ENCODE measurements at regions not wholly inside any gene's neighbourhood (a gene's known extent, or its start where the extent isn't known, plus 50 kb on each side); places are given as distances from the start of the nearest gene placed in this dataset.
"Not testable (repeated sequence)": the region's sequence is repeated elsewhere in the genome, so short reads cannot be mapped to it uniquely, and the experiment has no call there.

- H3K4me1 ChIP-seq (ENCODE audit: control insufficient read depth, insufficient read depth, low read length) = peaks cover 7% of the 10 kb centered on the region
- no peak overlapping the region for H3K27ac ChIP-seq (ENCODE audit: low read depth, low read length)
- no peaks in the 10 kb centered on the region for H3K9me3 ChIP-seq (ENCODE audit: control insufficient read depth, insufficient read depth, low read length)
- WGBS (ENCODE audit: insufficient coverage) = 50% methylated on average over 1 of the region's 7 CpGs
- no peaks in the 10 kb centered on the region for H3K27me3 ChIP-seq (ENCODE audit: control insufficient read depth, insufficient read depth, low read length)
- no peaks in the 10 kb centered on the region for H3K36me3 ChIP-seq (ENCODE audit: control insufficient read depth, insufficient read depth, low read length)
- DNase-seq (ENCODE audit: low read depth in 4 of 6, low spot score in 6 of 6) = no peak
- no peak overlapping the region for H3K4me3 ChIP-seq (ENCODE audit: low read depth, low read length)
Measured at GRCh38 chr10:15432266-15432665, 61.2 kb upstream of the FAM171A1 start.

- WGBS (ENCODE audit: insufficient coverage) = 73% methylated on average over 2 of the region's 7 CpGs
Measured at GRCh38 chr10:15430969-15431771, 60.1 kb upstream of the FAM171A1 start.

GRCh38 chr10:15428681-15429080 is 57.6 kb upstream of the FAM171A1 start:
- no peaks in the 10 kb centered on the region for H3K9me3 ChIP-seq (ENCODE audit: control insufficient read depth, insufficient read depth, low read length)

More at GRCh38 chr10:15430969-15431771, 60.1 kb upstream of the FAM171A1 start:
- H3K27me3 ChIP-seq (ENCODE audit: control insufficient read depth, insufficient read depth, low read length) = no peaks in the 10 kb centered on the region
- DNase-seq (ENCODE audit: low read depth in 4 of 6, low spot score in 6 of 6) = no peak
- no peaks in the 10 kb centered on the region for H3K9me3 ChIP-seq (ENCODE audit: control insufficient read depth, insufficient read depth, low read length)
- H3K4me1 ChIP-seq (ENCODE audit: control insufficient read depth, insufficient read depth, low read length) = peaks cover 7% of the 10 kb centered on the region
- H3K27ac ChIP-seq (ENCODE audit: low read depth, low read length) = no peak overlapping the region
- H3K36me3 ChIP-seq (ENCODE audit: control insufficient read depth, insufficient read depth, low read length) = no peaks in the 10 kb centered on the region
- H3K4me3 ChIP-seq (ENCODE audit: low read depth, low read length) = no peak overlapping the region

GRCh38 chr10:15427843-15428414 is 56.8 kb upstream of the FAM171A1 start:
- H3K27me3 ChIP-seq (ENCODE audit: control insufficient read depth, insufficient read depth, low read length) = no peaks in the 10 kb centered on the region
- DNase-seq (ENCODE audit: low read depth in 4 of 6, low spot score in 6 of 6) = peak in 4 of 6 donors; percentile 57 to 91 (median 68)
- no peak overlapping the region for H3K27ac ChIP-seq (ENCODE audit: low read depth, low read length)
- H3K4me3 ChIP-seq (ENCODE audit: low read depth, low read length) = no peak overlapping the region
- no peaks in the 10 kb centered on the region for H3K9me3 ChIP-seq (ENCODE audit: control insufficient read depth, insufficient read depth, low read length)
- WGBS (ENCODE audit: insufficient coverage) = no CpG with 5 or more reads among the region's 5 CpGs
- no peaks in the 10 kb centered on the region for H3K4me1 ChIP-seq (ENCODE audit: control insufficient read depth, insufficient read depth, low read length)
- H3K36me3 ChIP-seq (ENCODE audit: control insufficient read depth, insufficient read depth, low read length) = no peaks in the 10 kb centered on the region

More at GRCh38 chr10:15428681-15429080, 57.6 kb upstream of the FAM171A1 start:
- no peak for DNase-seq (ENCODE audit: low read depth in 4 of 6, low spot score in 6 of 6)
- Histone ChIP-seq H3K27ac (ENCODE audit: low read depth, low read length) (no peak overlapping the region), H3K36me3 (ENCODE audit: control insufficient read depth, insufficient read depth, low read length) (no peaks in the 10 kb centered on the region), H3K27me3 (ENCODE audit: control insufficient read depth, insufficient read depth, low read length) (no peaks in the 10 kb centered on the region), H3K4me3 (ENCODE audit: low read depth, low read length) (no peak overlapping the region), H3K4me1 (ENCODE audit: control insufficient read depth, insufficient read depth, low read length) (no peaks in the 10 kb centered on the region)
- WGBS (ENCODE audit: insufficient coverage) = no CpG with 5 or more reads among the region's 2 CpGs

- Histone ChIP-seq H3K4me1 (ENCODE audit: control insufficient read depth, insufficient read depth, low read length) (no peaks in the 10 kb centered on the region), H3K9me3 (ENCODE audit: control insufficient read depth, insufficient read depth, low read length) (peaks cover 1% of the 10 kb centered on the region), H3K27ac (ENCODE audit: low read depth, low read length) (no peak overlapping the region), H3K4me3 (ENCODE audit: low read depth, low read length) (no peak overlapping the region), H3K27me3 (ENCODE audit: control insufficient read depth, insufficient read depth, low read length) (no peaks in the 10 kb centered on the region), H3K36me3 (ENCODE audit: control insufficient read depth, insufficient read depth, low read length) (no peaks in the 10 kb centered on the region)
- no peak for DNase-seq (ENCODE audit: low read depth in 4 of 6, low spot score in 6 of 6)
- 96% methylated on average over 13 of the region's 15 CpGs for WGBS (ENCODE audit: insufficient coverage)
Measured at GRCh38 chr10:15426558-15426957, 55.5 kb upstream of the FAM171A1 start.

- Histone ChIP-seq H3K4me3 (ENCODE audit: low read depth, low read length) (no peak overlapping the region), H3K36me3 (ENCODE audit: control insufficient read depth, insufficient read depth, low read length) (no peaks in the 10 kb centered on the region), H3K27ac (ENCODE audit: low read depth, low read length) (no peak overlapping the region), H3K27me3 (ENCODE audit: control insufficient read depth, insufficient read depth, low read length) (no peaks in the 10 kb centered on the region), H3K4me1 (ENCODE audit: control insufficient read depth, insufficient read depth, low read length) (no peaks in the 10 kb centered on the region), H3K9me3 (ENCODE audit: control insufficient read depth, insufficient read depth, low read length) (peaks cover 1% of the 10 kb centered on the region)
- WGBS (ENCODE audit: insufficient coverage) = 92% methylated on average over 24 of the region's 29 CpGs
- no peak for DNase-seq (ENCODE audit: low read depth in 4 of 6, low spot score in 6 of 6)
Measured at GRCh38 chr10:15426115-15426514, 55.0 kb upstream of the FAM171A1 start.

GRCh38 chr10:15421875-15422274 is 50.8 kb upstream of the FAM171A1 start:
- H3K4me3 ChIP-seq (ENCODE audit: low read depth, low read length); H3K27ac ChIP-seq (ENCODE audit: low read depth, low read length); H3K4me1 ChIP-seq (ENCODE audit: control insufficient read depth, insufficient read depth, low read length); H3K36me3 ChIP-seq (ENCODE audit: control insufficient read depth, insufficient read depth, low read length); H3K9me3 ChIP-seq (ENCODE audit: control insufficient read depth, insufficient read depth, low read length); H3K27me3 ChIP-seq (ENCODE audit: control insufficient read depth, insufficient read depth, low read length); DNase-seq (ENCODE audit: low read depth in 4 of 6, low spot score in 6 of 6): not testable (repeated sequence)
- WGBS (ENCODE audit: insufficient coverage) = no CpG with 5 or more reads among the region's 4 CpGs
